ENCODE measurements at regions not wholly inside any gene's neighbourhood (a gene's known extent, or its start where the extent isn't known, plus 50 kb on each side); places are given as distances from the start of the nearest gene placed in this dataset.

DNA sequence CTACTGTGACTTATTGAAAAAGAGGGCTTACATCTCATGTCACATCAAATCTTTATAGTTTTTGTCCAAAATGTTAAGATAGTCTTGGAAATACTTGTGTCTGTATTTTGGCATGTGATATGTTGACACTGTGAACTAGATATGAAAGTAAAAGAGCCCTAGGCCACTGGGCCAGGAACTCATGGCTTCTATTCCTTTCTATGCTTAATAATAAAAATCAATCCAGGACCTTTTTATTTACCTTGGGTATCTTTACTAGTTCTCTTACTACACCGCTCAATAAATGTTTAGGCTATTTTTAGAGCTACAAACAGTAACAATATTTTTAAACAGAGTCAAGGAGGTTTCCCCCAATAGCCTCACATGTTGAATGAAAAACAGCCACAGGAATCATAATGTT lies 348.6 kb upstream of the SLC24A2 start:
- H3K36me3 ChIP-seq (ENCODE audit: control insufficient read depth, insufficient read depth, low read length): no peaks in the 10 kb centered on the region
- CTCF ChIA-PET: no interaction called here
- in situ Hi-C loops (cut with MboI; ENCODE audit: low sequenced_read_pairs) (no loop called here), dilution Hi-C loops (cut with HindIII; ENCODE audit: low sequenced_read_pairs, unreplicated experiment) (no loop called here), intact Hi-C loops (cut with micrococcal nuclease) (no loop called here)
- no peak overlapping the region for H3K4ac ChIP-seq (ENCODE audit: low read depth, low read length)
- no peaks in the 10 kb centered on the region for H4K20me1 ChIP-seq (ENCODE audit: insufficient read depth, low read length)
- H3K9me1 ChIP-seq (ENCODE audit: insufficient read depth, low read length): no peaks in the 10 kb centered on the region
- H3K14ac ChIP-seq (replicated peaks; ENCODE audit: low read depth, low read length): no peak overlapping the region
- H2BK5ac ChIP-seq (ENCODE audit: low read depth, low read length, poor library complexity, severe bottlenecking): no peak overlapping the region
- no peak overlapping the region for H3K56ac ChIP-seq (ENCODE audit: extremely low read depth, insufficient read depth, low read length)
- no CpG with 5 or more reads among the region's 1 CpG for WGBS, 2 experiments (ENCODE audit: extremely low coverage in 2 of 2, insufficient read length in 1 of 2)
- no peaks in the 10 kb centered on the region for H3K9me3 ChIP-seq (ENCODE audit: control insufficient read depth, insufficient read depth, low read length)
- H3K4me2 ChIP-seq (ENCODE audit: low read depth, low read length): no peak overlapping the region
- no peak overlapping the region for H2AK5ac ChIP-seq (ENCODE audit: low read depth, low read length)
- H3K23ac ChIP-seq (ENCODE audit: low read depth, low read length): no peak overlapping the region
- no peak for DNase-seq
- H2BK120ac ChIP-seq (ENCODE audit: low read depth, low read length): no peak overlapping the region
- no peak for ATAC-seq (ENCODE audit: low read depth)
- POLR2A ChIA-PET (ENCODE audit: unreplicated experiment): no interaction called here
- no peak overlapping the region for H3K9ac ChIP-seq (ENCODE audit: low read depth, low read length)
- H2AK9ac ChIP-seq (replicated peaks; ENCODE audit: low read depth, low read length, poor library complexity): no peak overlapping the region
- H2BK15ac ChIP-seq (ENCODE audit: low read depth, low read length): no peak overlapping the region
- no peak overlapping the region for H2BK20ac ChIP-seq (ENCODE audit: low read depth, low read length)
- peaks cover 8% of the 10 kb centered on the region for H3K27me3 ChIP-seq (ENCODE audit: control insufficient read depth, insufficient read depth, low read length)
- H3K18ac ChIP-seq (ENCODE audit: low read depth, low read length): no peak overlapping the region
- H3K4me1 ChIP-seq (ENCODE audit: control insufficient read depth, insufficient read depth, low read length): no peaks in the 10 kb centered on the region
- H3K27ac ChIP-seq (ENCODE audit: insufficient read depth, low read length): no peak overlapping the region
- no peak overlapping the region for H4K91ac ChIP-seq (ENCODE audit: insufficient read depth, low read depth, low read length)
- no peak overlapping the region for H4K5ac ChIP-seq (ENCODE audit: low read depth, low read length)
- H3K79me1 ChIP-seq (ENCODE audit: low read depth in 1 of 2, low read length in 2 of 2): no peaks in the 10 kb centered on the region
- H4K8ac ChIP-seq (ENCODE audit: low read depth in 2 of 2, low read length in 2 of 2): no peak overlapping the region
- no peak overlapping the region for H2AFZ ChIP-seq (replicated peaks; ENCODE audit: low read length, poor library complexity)
- BruUV-seq (replicated peaks): no TSS peak
- TF ChIP-seq POLR2A (IDR thresholded peaks at IDR 0.05; ENCODE audit: low read depth, low read length): no peak
- TF ChIP-seq NFE2L2 (IDR thresholded peaks at IDR 0.05; ENCODE audit: low read depth, low read length): no peak
- TF ChIP-seq CTCF (conservative IDR thresholded peaks at IDR 0.05; ENCODE audit: low read depth, low read length): no peak
- TF ChIP-seq RFX5 (IDR thresholded peaks at IDR 0.05; ENCODE audit: low read depth, low read length): no peak
- no peak for TF ChIP-seq RCOR1 (IDR thresholded peaks at IDR 0.05; ENCODE audit: insufficient replicate concordance, low read length)
- TF ChIP-seq ELK1 (IDR thresholded peaks at IDR 0.05; ENCODE audit: borderline replicate concordance, low read depth, low read length): no peak
- TF ChIP-seq, protein P1, sequence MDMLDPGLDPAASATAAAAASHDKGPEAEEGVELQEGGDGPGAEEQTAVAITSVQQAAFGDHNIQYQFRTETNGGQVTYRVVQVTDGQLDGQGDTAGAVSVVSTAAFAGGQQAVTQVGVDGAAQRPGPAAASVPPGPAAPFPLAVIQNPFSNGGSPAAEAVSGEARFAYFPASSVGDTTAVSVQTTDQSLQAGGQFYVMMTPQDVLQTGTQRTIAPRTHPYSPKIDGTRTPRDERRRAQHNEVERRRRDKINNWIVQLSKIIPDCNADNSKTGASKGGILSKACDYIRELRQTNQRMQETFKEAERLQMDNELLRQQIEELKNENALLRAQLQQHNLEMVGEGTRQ (IDR thresholded peaks at IDR 0.05; ENCODE audit: low read depth, low read length): no peak
- TF ChIP-seq BHLHE40 (IDR thresholded peaks at IDR 0.05; ENCODE audit: low read depth, low read length): no peak
- TF ChIP-seq MAZ (IDR thresholded peaks at IDR 0.05; ENCODE audit: borderline replicate concordance, low read depth, low read length): no peak
- no peak for TF ChIP-seq SMC3 (IDR thresholded peaks at IDR 0.05; ENCODE audit: low read depth, low read length)
- TF ChIP-seq FOS (IDR thresholded peaks at IDR 0.05; ENCODE audit: low read depth, low read length): no peak
- TF ChIP-seq RAD21 (IDR thresholded peaks at IDR 0.05; ENCODE audit: low read length): no peak
- TF ChIP-seq MXI1 (IDR thresholded peaks at IDR 0.05; ENCODE audit: borderline replicate concordance, low read depth, low read length): no peak
- TF ChIP-seq CHD1 (IDR thresholded peaks at IDR 0.05; ENCODE audit: low read depth, low read length): no peak
- TF ChIP-seq CEBPB (IDR thresholded peaks at IDR 0.05; ENCODE audit: low read depth, low read length): no peak
- TF ChIP-seq MAFK (IDR thresholded peaks at IDR 0.05; ENCODE audit: low read depth, low read length): no peak
- no peak overlapping the region for H3K4me3 ChIP-seq (ENCODE audit: insufficient read depth, low read depth, low read length)
